ENCODE measurements at regions not wholly inside any gene's neighbourhood (a gene's known extent, or its start where the extent isn't known, plus 50 kb on each side); places are given as distances from the start of the nearest gene placed in this dataset.
A peak's percentile ranks its signal among the peaks of the same experiment; 100 is the strongest.

GRCh38 chr17:77307479-77308198, 166.9 kb downstream of the SEC14L1 start:
- ATAC-seq, result no peak
- no peak for DNase-seq

GRCh38 chr17:77308861-77309726, 168.3 kb downstream of the SEC14L1 start:
- no peak for ATAC-seq
- DNase-seq, result no peak

GRCh38 chr17:77310336-77310735, 169.6 kb downstream of the SEC14L1 start:
- DNase-seq (no peak), ATAC-seq (no peak)

GRCh38 chr17:77311371-77311981, 170.7 kb downstream of the SEC14L1 start:
- no peak for ATAC-seq

GRCh38 chr17:77312061-77312701, 171.4 kb downstream of the SEC14L1 start:
- ATAC-seq (no peak), DNase-seq (no peak)

More at GRCh38 chr17:77311371-77311981, 170.7 kb downstream of the SEC14L1 start:
- no peak for DNase-seq

- ATAC-seq (no peak), DNase-seq (no peak)
Measured at GRCh38 chr17:77312786-77313599, 172.2 kb downstream of the SEC14L1 start.

- DNase-seq (no peak), ATAC-seq (no peak)
Measured at GRCh38 chr17:77313831-77314230, 173.1 kb downstream of the SEC14L1 start.

- DNase-seq (no peak), ATAC-seq (no peak)
Measured at GRCh38 chr17:77314601-77315000, 173.8 kb downstream of the SEC14L1 start.

GRCh38 chr17:77315010-77315409, 174.2 kb downstream of the SEC14L1 start:
- ATAC-seq (no peak), DNase-seq (no peak)

GRCh38 chr17:77315551-77316190, 174.9 kb downstream of the SEC14L1 start:
- no peak for DNase-seq
- no peak for ATAC-seq

- ATAC-seq (no peak), DNase-seq (no peak)
Measured at GRCh38 chr17:77316191-77316641, 175.4 kb downstream of the SEC14L1 start.

GRCh38 chr17:77316651-77317050, 175.9 kb downstream of the SEC14L1 start:
- ATAC-seq (no peak), DNase-seq (no peak)

- DNase-seq, result no peak
- ATAC-seq, result no peak
Measured at GRCh38 chr17:77317091-77317750, 176.5 kb downstream of the SEC14L1 start.

- DNase-seq (no peak), ATAC-seq (no peak)
Measured at GRCh38 chr17:77318021-77318420, 177.3 kb downstream of the SEC14L1 start.

- ATAC-seq, result no peak
- DNase-seq, result no peak
Measured at GRCh38 chr17:77318491-77319210, 177.9 kb downstream of the SEC14L1 start.

- ATAC-seq (peak; percentile 94), DNase-seq (peak; percentile 77)
Measured at GRCh38 chr17:77319211-77320043, 178.7 kb downstream of the SEC14L1 start.

- DNase-seq, result no peak
- ATAC-seq, result no peak
Measured at GRCh38 chr17:77320044-77320440, 179.3 kb downstream of the SEC14L1 start.

GRCh38 chr17:77320485-77321256, 179.9 kb downstream of the SEC14L1 start:
- DNase-seq, result no peak

More at GRCh38 chr17:77320485-77321256, 179.9 kb downstream of the SEC14L1 start:
- no peak for ATAC-seq

Measured in stimulated activated naive CD8-positive, alpha-beta T cell treated with anti-CD3 and anti-CD28 coated beads, Interleukin-15, Interleukin-2, amounts not matched to agents 100 U/mL and 50 U/mL, for 24 hours (primary cell).